ENCODE measurements at regions not wholly inside any gene's neighbourhood (a gene's known extent, or its start where the extent isn't known, plus 50 kb on each side); places are given as distances from the start of the nearest gene placed in this dataset.

DNA sequence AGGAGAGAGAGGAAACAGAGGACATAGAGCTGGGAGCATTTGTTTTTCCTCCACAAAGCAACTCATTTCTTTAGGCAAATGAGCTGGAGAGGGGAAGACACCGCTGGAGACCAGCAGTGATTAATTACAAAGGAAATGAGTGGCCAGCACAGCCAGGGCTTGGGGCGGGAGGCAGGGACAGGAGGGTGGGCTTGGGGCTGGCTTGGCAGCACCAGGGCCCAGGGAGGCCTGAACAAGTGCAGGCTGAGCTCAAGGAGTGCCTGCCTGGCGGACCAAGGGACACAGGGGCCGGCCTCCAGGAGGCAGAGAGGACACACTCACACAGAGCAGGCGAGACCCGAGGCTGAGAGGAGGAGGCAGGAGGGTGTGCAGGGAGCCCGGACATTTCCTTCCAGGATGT, 149.0 kb upstream of the UNC5B start:
- no peak for DNase-seq (ENCODE audit: low read depth)
- ChIA-PET CTCF (no interaction called here), POLR2A (no interaction called here)
- TF ChIP-seq, protein P1, sequence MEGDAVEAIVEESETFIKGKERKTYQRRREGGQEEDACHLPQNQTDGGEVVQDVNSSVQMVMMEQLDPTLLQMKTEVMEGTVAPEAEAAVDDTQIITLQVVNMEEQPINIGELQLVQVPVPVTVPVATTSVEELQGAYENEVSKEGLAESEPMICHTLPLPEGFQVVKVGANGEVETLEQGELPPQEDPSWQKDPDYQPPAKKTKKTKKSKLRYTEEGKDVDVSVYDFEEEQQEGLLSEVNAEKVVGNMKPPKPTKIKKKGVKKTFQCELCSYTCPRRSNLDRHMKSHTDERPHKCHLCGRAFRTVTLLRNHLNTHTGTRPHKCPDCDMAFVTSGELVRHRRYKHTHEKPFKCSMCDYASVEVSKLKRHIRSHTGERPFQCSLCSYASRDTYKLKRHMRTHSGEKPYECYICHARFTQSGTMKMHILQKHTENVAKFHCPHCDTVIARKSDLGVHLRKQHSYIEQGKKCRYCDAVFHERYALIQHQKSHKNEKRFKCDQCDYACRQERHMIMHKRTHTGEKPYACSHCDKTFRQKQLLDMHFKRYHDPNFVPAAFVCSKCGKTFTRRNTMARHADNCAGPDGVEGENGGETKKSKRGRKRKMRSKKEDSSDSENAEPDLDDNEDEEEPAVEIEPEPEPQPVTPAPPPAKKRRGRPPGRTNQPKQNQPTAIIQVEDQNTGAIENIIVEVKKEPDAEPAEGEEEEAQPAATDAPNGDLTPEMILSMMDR (IDR thresholded peaks at IDR 0.05; ENCODE audit: insufficient read depth, low read depth, low read length) = no peak
- no peak overlapping the region for H3K4me3 ChIP-seq (ENCODE audit: low read depth, low read length)
- H3K27me3 ChIP-seq (ENCODE audit: control insufficient read depth, insufficient read depth, low read length) = peaks cover 6% of the 10 kb centered on the region
- H3K36me3 ChIP-seq (ENCODE audit: control insufficient read depth, insufficient read depth, low read length) = no peaks in the 10 kb centered on the region

DNA sequence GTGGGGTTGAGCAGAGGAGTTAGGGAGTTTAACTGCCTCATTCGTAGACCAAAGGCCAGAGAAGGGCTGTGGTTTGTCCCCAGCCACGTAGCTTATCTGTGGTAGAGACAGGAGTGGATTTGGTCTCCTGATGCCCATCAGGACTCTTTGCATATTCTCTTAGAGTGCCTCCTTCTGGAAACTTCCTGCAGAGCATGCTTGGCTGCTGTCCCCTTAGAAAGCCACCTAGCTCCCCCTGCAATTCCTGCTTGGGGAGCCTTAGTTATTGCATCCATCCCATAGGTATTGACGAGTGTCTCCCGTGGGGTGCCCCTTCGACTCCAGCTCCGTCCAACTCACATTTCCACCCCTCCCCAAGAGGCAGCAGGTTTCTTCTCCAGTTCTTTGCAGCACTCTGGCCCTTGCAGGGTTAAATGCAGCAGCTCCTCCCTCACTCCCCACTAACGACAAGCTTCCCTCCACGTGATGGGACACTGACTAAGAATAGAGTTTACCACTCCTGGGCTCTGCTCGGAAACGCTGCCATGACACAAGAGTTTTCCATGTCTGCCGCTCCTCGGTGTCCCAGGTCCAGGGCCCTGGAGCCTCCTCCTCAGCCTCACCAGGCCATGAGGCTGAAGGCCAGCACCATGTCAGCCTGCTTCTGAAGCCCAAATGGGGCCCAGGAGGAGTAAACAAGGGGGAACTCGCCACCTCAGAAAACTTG, 147.8 kb upstream of the UNC5B start:
- POLR2A ChIA-PET = no interaction called here

DNA sequence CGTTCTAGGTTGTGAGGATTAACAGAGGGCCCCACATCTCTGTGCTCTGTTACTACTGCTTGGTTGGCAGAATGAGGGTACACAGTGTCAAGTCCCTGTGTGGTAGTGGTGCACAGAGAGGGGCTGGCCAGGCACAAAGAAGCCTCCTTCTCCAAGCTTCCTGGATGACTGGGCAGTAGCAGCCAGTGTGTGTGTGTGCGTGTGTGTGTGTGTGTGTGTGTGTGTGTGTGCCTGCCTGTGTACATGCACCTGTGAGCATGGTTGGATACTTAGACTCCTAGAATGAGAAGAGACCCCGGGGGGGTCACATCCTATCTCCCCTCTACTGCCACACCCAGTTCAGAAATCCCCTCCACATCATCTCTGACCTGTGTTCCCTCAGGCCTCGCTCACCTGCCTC, 146.7 kb upstream of the UNC5B start:
- DNase-seq (ENCODE audit: low read depth) = no peak
- CTCF ChIA-PET = no interaction called here
- Histone ChIP-seq H3K27me3 (ENCODE audit: control insufficient read depth, insufficient read depth, low read length) (peaks cover 6% of the 10 kb centered on the region), H3K36me3 (ENCODE audit: control insufficient read depth, insufficient read depth, low read length) (no peaks in the 10 kb centered on the region), H3K4me3 (ENCODE audit: low read depth, low read length) (no peak overlapping the region)
- TF ChIP-seq, protein P1 (IDR thresholded peaks at IDR 0.05; ENCODE audit: insufficient read depth, low read depth, low read length) = no peak
- POLR2A ChIA-PET = no interaction called here

More for the DNA sequence above, 147.8 kb upstream of the UNC5B start:
- TF ChIP-seq, protein P1 (IDR thresholded peaks at IDR 0.05; ENCODE audit: insufficient read depth, low read depth, low read length) = no peak
- no peak for DNase-seq (ENCODE audit: low read depth)
- no peaks in the 10 kb centered on the region for H3K36me3 ChIP-seq (ENCODE audit: control insufficient read depth, insufficient read depth, low read length)
- no peak overlapping the region for H3K4me3 ChIP-seq (ENCODE audit: low read depth, low read length)
- CTCF ChIA-PET = interaction anchor here (1.4 kb wide), 1 partner anchor 9 kb away, joined by 3 read pairs; no protein-coding TSS in a partner anchor
- peaks cover 6% of the 10 kb centered on the region for H3K27me3 ChIP-seq (ENCODE audit: control insufficient read depth, insufficient read depth, low read length)

DNA sequence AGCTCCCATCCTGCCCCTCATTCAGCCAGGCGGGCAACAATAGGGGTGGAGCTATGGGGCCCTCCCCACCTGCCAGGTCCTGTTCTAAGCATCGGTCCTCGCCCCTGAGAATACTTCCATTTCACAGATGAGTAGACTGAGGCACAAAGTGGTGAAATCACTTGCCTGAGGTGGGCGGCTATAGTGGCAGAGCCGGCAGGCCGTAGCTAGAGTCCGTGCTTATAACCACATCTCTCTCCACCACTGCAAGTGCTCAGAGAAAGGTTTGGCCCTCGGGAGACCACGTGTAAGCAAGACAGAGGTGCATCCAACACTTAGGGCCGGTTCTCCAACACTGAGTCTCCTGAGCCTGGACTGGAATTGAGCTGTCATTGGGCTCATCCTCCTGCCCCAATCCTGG, 145.8 kb upstream of the UNC5B start:
- no peak for DNase-seq (ENCODE audit: low read depth)
- POLR2A ChIA-PET = no interaction called here
- TF ChIP-seq, protein P1 (IDR thresholded peaks at IDR 0.05; ENCODE audit: insufficient read depth, low read depth, low read length) = no peak
- Histone ChIP-seq H3K27me3 (ENCODE audit: control insufficient read depth, insufficient read depth, low read length) (peaks cover 6% of the 10 kb centered on the region), H3K36me3 (ENCODE audit: control insufficient read depth, insufficient read depth, low read length) (no peaks in the 10 kb centered on the region), H3K4me3 (ENCODE audit: low read depth, low read length) (no peak overlapping the region)
- CTCF ChIA-PET = no interaction called here

DNA sequence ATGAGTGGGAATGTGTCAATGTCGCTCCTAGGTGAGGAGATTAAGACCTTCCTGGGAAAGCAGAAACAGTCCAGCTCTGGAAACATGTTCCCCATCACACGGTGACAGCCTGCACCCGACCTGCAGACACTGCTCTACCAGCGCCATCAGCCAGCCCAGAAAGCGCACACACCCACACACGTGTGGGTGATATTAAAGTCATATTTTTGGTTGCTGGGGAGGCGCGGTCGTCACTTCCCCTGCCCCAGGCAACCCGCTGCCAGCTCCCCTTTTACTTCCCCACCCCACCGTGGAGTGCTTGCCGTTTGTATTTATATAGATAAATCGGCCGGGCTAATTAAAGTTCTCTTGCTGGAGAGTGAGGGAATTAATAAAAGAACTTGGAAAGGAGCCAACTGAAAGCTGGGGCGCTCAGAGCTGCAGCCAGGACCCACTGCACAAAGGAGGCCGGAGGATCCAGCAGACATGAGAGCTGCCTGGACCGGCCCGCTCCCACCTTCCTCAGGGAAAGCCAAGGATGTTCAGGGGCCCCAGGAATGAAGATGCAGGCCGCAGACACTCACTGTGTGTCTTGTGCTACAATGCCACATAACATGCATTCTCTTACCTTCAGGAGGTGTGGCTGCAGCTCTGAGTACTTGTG, 145.2 kb upstream of the UNC5B start:
- DNase-seq (ENCODE audit: low read depth) = no peak
- ChIA-PET CTCF (no interaction called here), POLR2A (no interaction called here)

More for the DNA sequence above, 145.2 kb upstream of the UNC5B start:
- peaks cover 6% of the 10 kb centered on the region for H3K27me3 ChIP-seq (ENCODE audit: control insufficient read depth, insufficient read depth, low read length)
- no peaks in the 10 kb centered on the region for H3K36me3 ChIP-seq (ENCODE audit: control insufficient read depth, insufficient read depth, low read length)
- no peak overlapping the region for H3K4me3 ChIP-seq (ENCODE audit: low read depth, low read length)
- TF ChIP-seq, protein P1 (IDR thresholded peaks at IDR 0.05; ENCODE audit: insufficient read depth, low read depth, low read length) = no peak

Measured in BJ (cell line).